Panc1 (cell line): ENCODE measurements at regions not wholly inside any gene's neighbourhood (a gene's known extent, or its start where the extent isn't known, plus 50 kb on each side); places are given as distances from the start of the nearest gene placed in this dataset.

ENCODE experiments used
- ATAC-seq: fragments of 200-7000 bp; cut with Tn5 transposase; 2 replicates; pipeline ENCODE4 v1.9.1; 2020; ENCODE audit warnings: mild to moderate bottlenecking, moderate library complexity
- BruUV-seq: library from RNA; stranded (reverse); fragments of 400-500 nt; replicated peaks from 2 replicates; lab custom pipeline; 2021; lab: Mats Ljungman, UMichigan
- CTCF ChIA-PET: fragments of 300-600 bp; sonication (Branson Sonifier 250); formaldehyde crosslinking; loops from one replicate; lab custom pipeline; 2022; ENCODE audit warnings: antibody characterized with exemption; lab: Charles Lee
- POLR2A ChIA-PET: fragments of 300-600 bp; sonication (Branson Sonifier 250); formaldehyde crosslinking; loops from one replicate; lab custom pipeline; 2022; ENCODE audit warnings: antibody characterized with exemption; lab: Charles Lee
- DNase-seq: peaks from one replicate; pipeline ENCODE4 v3.0.0-alpha.2; 2010; ENCODE audit warnings: low read depth, low spot score
- H3K27ac ChIP-seq: 2 replicates; pipeline ENCODE4 v1.5.1; 2011; ENCODE audit warnings: mild to moderate bottlenecking, low read length, inconsistent platforms
- H3K27me3 ChIP-seq: fragments of 200-500 bp; sonication (Bioruptor generic); 2 replicates; pipeline ENCODE4 v1.6.0; 2014; ENCODE audit warnings: low read length, inconsistent platforms; ENCODE audit not compliant: control insufficient read depth, insufficient read depth
- H3K36me3 ChIP-seq: fragments of 200-500 bp; sonication (Bioruptor generic); 2 replicates; pipeline ENCODE4 v1.5.1; 2014; ENCODE audit warnings: inconsistent platforms, mild to moderate bottlenecking, low read length, moderate library complexity; ENCODE audit not compliant: control insufficient read depth, insufficient read depth
- H3K4me1 ChIP-seq: 2 replicates; pipeline ENCODE4 v1.5.1; 2011; ENCODE audit warnings: inconsistent platforms, mild to moderate bottlenecking, low read length, moderate library complexity; ENCODE audit not compliant: control insufficient read depth, insufficient read depth
- H3K4me3 ChIP-seq, 2 experiments: 2 replicates each; pipeline ENCODE4 v1.5.1; 2011 to 2012; ENCODE audit warnings: low read depth in 2 of 2, low read length in 2 of 2, mild to moderate bottlenecking in 2 of 2, inconsistent platforms in 1 of 2, moderate library complexity in 1 of 2
- H3K9me3 ChIP-seq: fragments of 200-500 bp; sonication (Bioruptor generic); 2 replicates; pipeline ENCODE4 v1.5.1; 2014; ENCODE audit warnings: low read depth, mild to moderate bottlenecking, inconsistent platforms, low read length, moderate library complexity; ENCODE audit not compliant: control insufficient read depth, insufficient read depth
- CTCF ChIP-seq: fragments of 450-650 bp; IDR thresholded peaks from 2 replicates; pipeline ENCODE4 v1.5.1; 2017; ENCODE audit warnings: mild to moderate bottlenecking
- POLR2AphosphoS5 ChIP-seq: IDR thresholded peaks from 2 replicates; pipeline ENCODE4 v1.6.1; 2012; ENCODE audit warnings: mild to moderate bottlenecking, low read depth, low read length, moderate library complexity
- SIN3A ChIP-seq: IDR thresholded peaks from 2 replicates; pipeline ENCODE4 v1.6.1; 2012; ENCODE audit warnings: low read depth, mild to moderate bottlenecking, low read length, moderate library complexity, borderline replicate concordance; ENCODE audit not compliant: insufficient read depth
- TCF7L2 ChIP-seq: IDR thresholded peaks from 2 replicates; pipeline ENCODE4 v1.6.1; 2011; ENCODE audit warnings: mild to moderate bottlenecking, low read depth, low read length, inconsistent platforms
- in situ Hi-C: cut with HindIII; loops from 2 replicates; pipeline ENCODE4 v1.10.0; 2016; ENCODE audit warnings: low sequenced_read_pairs, low pct_unique_long_range_greater_than_20kb
- intact Hi-C: fragments of 100-400 bp; cut with micrococcal nuclease; formaldehyde crosslinking; loops from one replicate; pipeline ENCODE4 v1.10.0; 2022; ENCODE audit not compliant: unreplicated experiment
- TF ChIP-seq, protein P1 (sequence below), 2 experiments: IDR thresholded peaks; 2 replicates each; pipeline ENCODE4 v1.6.1; 2011 to 2012; ENCODE audit warnings: low read depth in 2 of 2, control low read depth in 1 of 2, low read length in 1 of 2, mild to moderate bottlenecking in 1 of 2, moderate library complexity in 1 of 2; ENCODE audit not compliant: insufficient read depth in 1 of 2

GRCh38 chr21:16454399-16454798 lies 724.6 kb downstream of the USP25 start:
- TF ChIP-seq POLR2AphosphoS5: no peak
- no peak; the same call in 1 of the 2 replicates for TF ChIP-seq CTCF
- TF ChIP-seq TCF7L2: no peak
- no peak for TF ChIP-seq SIN3A
- TF ChIP-seq, protein P1, sequence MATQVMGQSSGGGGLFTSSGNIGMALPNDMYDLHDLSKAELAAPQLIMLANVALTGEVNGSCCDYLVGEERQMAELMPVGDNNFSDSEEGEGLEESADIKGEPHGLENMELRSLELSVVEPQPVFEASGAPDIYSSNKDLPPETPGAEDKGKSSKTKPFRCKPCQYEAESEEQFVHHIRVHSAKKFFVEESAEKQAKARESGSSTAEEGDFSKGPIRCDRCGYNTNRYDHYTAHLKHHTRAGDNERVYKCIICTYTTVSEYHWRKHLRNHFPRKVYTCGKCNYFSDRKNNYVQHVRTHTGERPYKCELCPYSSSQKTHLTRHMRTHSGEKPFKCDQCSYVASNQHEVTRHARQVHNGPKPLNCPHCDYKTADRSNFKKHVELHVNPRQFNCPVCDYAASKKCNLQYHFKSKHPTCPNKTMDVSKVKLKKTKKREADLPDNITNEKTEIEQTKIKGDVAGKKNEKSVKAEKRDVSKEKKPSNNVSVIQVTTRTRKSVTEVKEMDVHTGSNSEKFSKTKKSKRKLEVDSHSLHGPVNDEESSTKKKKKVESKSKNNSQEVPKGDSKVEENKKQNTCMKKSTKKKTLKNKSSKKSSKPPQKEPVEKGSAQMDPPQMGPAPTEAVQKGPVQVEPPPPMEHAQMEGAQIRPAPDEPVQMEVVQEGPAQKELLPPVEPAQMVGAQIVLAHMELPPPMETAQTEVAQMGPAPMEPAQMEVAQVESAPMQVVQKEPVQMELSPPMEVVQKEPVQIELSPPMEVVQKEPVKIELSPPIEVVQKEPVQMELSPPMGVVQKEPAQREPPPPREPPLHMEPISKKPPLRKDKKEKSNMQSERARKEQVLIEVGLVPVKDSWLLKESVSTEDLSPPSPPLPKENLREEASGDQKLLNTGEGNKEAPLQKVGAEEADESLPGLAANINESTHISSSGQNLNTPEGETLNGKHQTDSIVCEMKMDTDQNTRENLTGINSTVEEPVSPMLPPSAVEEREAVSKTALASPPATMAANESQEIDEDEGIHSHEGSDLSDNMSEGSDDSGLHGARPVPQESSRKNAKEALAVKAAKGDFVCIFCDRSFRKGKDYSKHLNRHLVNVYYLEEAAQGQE (IDR thresholded peaks at IDR 0.05; ENCODE audit: insufficient read depth in 1 of 2, low read depth in 2 of 2, low read length in 1 of 2): no peak
- no peaks in the 10 kb centered on the region for H3K27me3 ChIP-seq
- in situ Hi-C loops (no loop called here), intact Hi-C loops (no loop called here)
- no peaks in the 10 kb centered on the region; the same call in 1 of the 2 replicates for H3K36me3 ChIP-seq
- BruUV-seq: no TSS peak
- H3K9me3 ChIP-seq: no peaks in the 10 kb centered on the region
- no peak overlapping the region for H3K4me3 ChIP-seq
- DNase-seq: no peak
- no peaks in the 10 kb centered on the region for H3K4me1 ChIP-seq
- no peak overlapping the region for H3K27ac ChIP-seq
- CTCF ChIA-PET: no interaction called here
- POLR2A ChIA-PET: no interaction called here
- ATAC-seq: no peak

DNA sequence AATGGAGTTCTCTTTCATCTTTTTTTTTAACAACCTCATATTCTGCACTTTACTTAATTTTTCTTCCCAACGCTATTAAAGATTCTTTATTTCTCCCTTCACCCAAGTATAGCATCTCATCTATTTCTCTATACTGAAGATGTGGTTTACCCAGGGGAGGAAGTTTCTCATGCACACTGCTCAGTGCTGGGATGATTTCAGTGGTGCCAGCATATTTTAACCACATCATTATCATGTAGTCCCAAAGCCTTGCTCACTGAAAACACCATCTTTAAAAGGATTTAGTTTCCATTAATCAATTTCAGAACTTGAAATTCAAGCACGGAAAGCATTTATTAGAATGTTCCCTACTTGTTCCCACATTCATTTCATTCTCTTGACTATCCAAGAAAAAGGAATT lies 725.7 kb downstream of the USP25 start:
- Histone ChIP-seq H3K9me3 (no peaks in the 10 kb centered on the region), H3K27me3 (no peaks in the 10 kb centered on the region), H3K4me1 (no peaks in the 10 kb centered on the region), H3K36me3 (no peaks in the 10 kb centered on the region), H3K4me3 (no peak overlapping the region), H3K27ac (no peak overlapping the region)
- BruUV-seq: no TSS peak
- TF ChIP-seq POLR2AphosphoS5: no peak
- TF ChIP-seq TCF7L2: no peak
- TF ChIP-seq CTCF: no peak
- no peak for TF ChIP-seq SIN3A
- ChIA-PET POLR2A (no interaction called here), CTCF (no interaction called here)
- intact Hi-C loops (no loop called here), in situ Hi-C loops (no loop called here)
- no peak for ATAC-seq
- DNase-seq: no peak
